ENCODE measurements at regions not wholly inside any gene's neighbourhood (a gene's known extent, or its start where the extent isn't known, plus 50 kb on each side); places are given as distances from the start of the nearest gene placed in this dataset.

GRCh38 chr13:53241891-53242348 is 213.3 kb downstream of the OLFM4 start:
- Histone ChIP-seq H3K4me1 (peaks cover 0 to 18% (median 0%) of the 10 kb centered on the region in 10 experiments; a peak in 6 of 20 replicates), H3K4me3 (no peak overlapping the region), H3K27ac (no peak overlapping the region), H3K36me3 (no peaks in the 10 kb centered on the region), H4K20me1 (no peaks in the 10 kb centered on the region), H3K9ac (no peak overlapping the region), H3K27me3 (no peaks in the 10 kb centered on the region), H3K9me3 (replicated peaks in 1 of 11) (peaks cover 0 to under 1% (median 0%) of the 10 kb centered on the region in 11 experiments; a peak in 2 of 22 replicates), H3K4me2 (no peak overlapping the region)
- no peak for TF ChIP-seq Cebpa-rat (IDR thresholded peaks at IDR 0.05)

- no peaks in the 10 kb centered on the region for H4K20me1 ChIP-seq
- peaks cover 0 to 10% (median 0%) of the 10 kb centered on the region in 10 experiments; a peak in 6 of 20 replicates for H3K4me1 ChIP-seq
- H3K27me3 ChIP-seq: no peaks in the 10 kb centered on the region
- H3K4me3 ChIP-seq: no peak overlapping the region
- H3K4me2 ChIP-seq: no peak overlapping the region
- no peak overlapping the region for H3K27ac ChIP-seq
- no peak for TF ChIP-seq Cebpa-rat (IDR thresholded peaks at IDR 0.05)
- no peak overlapping the region for H3K9ac ChIP-seq
- H3K9me3 ChIP-seq (replicated peaks in 1 of 11): peaks cover 0 to 8% (median 6%) of the 10 kb centered on the region in 11 experiments; a peak in 6 of 22 replicates
- no peaks in the 10 kb centered on the region for H3K36me3 ChIP-seq
Measured at GRCh38 chr13:53249236-53249635, 220.6 kb downstream of the OLFM4 start.

- Histone ChIP-seq H3K9me3 (replicated peaks in 1 of 11) (peaks cover 0 to 8% (median 6%) of the 10 kb centered on the region in 11 experiments; a peak in 6 of 22 replicates), H3K4me3 (no peak overlapping the region), H3K4me2 (no peak overlapping the region; a peak in 1 of 22 replicates), H3K27me3 (no peaks in the 10 kb centered on the region), H3K9ac (no peak overlapping the region), H3K36me3 (no peaks in the 10 kb centered on the region), H3K27ac (no peak overlapping the region), H3K4me1 (peaks cover 0 to 10% (median 0%) of the 10 kb centered on the region in 10 experiments; a peak in 6 of 20 replicates), H4K20me1 (no peaks in the 10 kb centered on the region)
- TF ChIP-seq Cebpa-rat (IDR thresholded peaks at IDR 0.05): no peak
Measured at GRCh38 chr13:53250272-53250875, 221.8 kb downstream of the OLFM4 start.

GRCh38 chr13:53250977-53251376 is 222.4 kb downstream of the OLFM4 start:
- H3K36me3 ChIP-seq: no peaks in the 10 kb centered on the region
- no peak overlapping the region for H3K4me3 ChIP-seq
- peak overlapping the region in 1 of 11 experiments; percentile 1; a peak in 1 of 22 replicates for H3K9ac ChIP-seq
- H3K27ac ChIP-seq: no peak overlapping the region
- TF ChIP-seq Cebpa-rat (IDR thresholded peaks at IDR 0.05): no peak
- H3K4me1 ChIP-seq: peaks cover 0 to 10% (median 0%) of the 10 kb centered on the region in 10 experiments; a peak in 6 of 20 replicates
- peaks cover 0 to 8% (median 6%) of the 10 kb centered on the region in 11 experiments; a peak in 6 of 22 replicates for H3K9me3 ChIP-seq (replicated peaks in 1 of 11)
- no peaks in the 10 kb centered on the region for H4K20me1 ChIP-seq
- H3K27me3 ChIP-seq: no peaks in the 10 kb centered on the region
- no peak overlapping the region for H3K4me2 ChIP-seq

- Histone ChIP-seq H3K4me2 (no peak overlapping the region), H3K4me1 (peaks cover 0 to 10% (median 0%) of the 10 kb centered on the region in 10 experiments; a peak in 6 of 20 replicates), H3K27ac (no peak overlapping the region), H3K9ac (no peak overlapping the region), H3K4me3 (no peak overlapping the region), H3K36me3 (no peaks in the 10 kb centered on the region), H3K9me3 (replicated peaks in 1 of 11) (no peaks in the 10 kb centered on the region), H3K27me3 (no peaks in the 10 kb centered on the region), H4K20me1 (no peaks in the 10 kb centered on the region)
- no peak for TF ChIP-seq Cebpa-rat (IDR thresholded peaks at IDR 0.05)
Measured at GRCh38 chr13:53254500-53254899, 225.9 kb downstream of the OLFM4 start.

GRCh38 chr13:53255795-53256194 is 227.2 kb downstream of the OLFM4 start:
- H3K4me1 ChIP-seq: peaks cover 0 to 10% (median 0%) of the 10 kb centered on the region in 10 experiments; a peak in 6 of 20 replicates

GRCh38 chr13:53260594-53260993 is 232.0 kb downstream of the OLFM4 start:
- H3K9me3 ChIP-seq (replicated peaks in 1 of 11): no peaks in the 10 kb centered on the region
- 0 out of 22 replicates have a peak, but pooled peaks of 1 of the 11 experiments have one; percentile 51 for TF ChIP-seq Cebpa-rat (IDR thresholded peaks at IDR 0.05)
- no peak overlapping the region for H3K4me3 ChIP-seq

More at GRCh38 chr13:53255795-53256194, 227.2 kb downstream of the OLFM4 start:
- Histone ChIP-seq H3K4me2 (no peak overlapping the region), H4K20me1 (no peaks in the 10 kb centered on the region), H3K9me3 (replicated peaks in 1 of 11) (no peaks in the 10 kb centered on the region), H3K36me3 (no peaks in the 10 kb centered on the region), H3K9ac (no peak overlapping the region), H3K4me3 (no peak overlapping the region), H3K27ac (no peak overlapping the region), H3K27me3 (no peaks in the 10 kb centered on the region)
- TF ChIP-seq Cebpa-rat (IDR thresholded peaks at IDR 0.05): no peak

GRCh38 chr13:53264751-53265385 is 236.3 kb downstream of the OLFM4 start:
- Histone ChIP-seq H3K36me3 (no peaks in the 10 kb centered on the region), H3K4me1 (peaks cover 0 to 8% (median 2%) of the 10 kb centered on the region in 10 experiments; a peak in 3 of 20 replicates), H4K20me1 (no peaks in the 10 kb centered on the region), H3K9ac (no peak overlapping the region), H3K27ac (no peak overlapping the region), H3K4me3 (no peak overlapping the region), H3K9me3 (replicated peaks in 1 of 11) (peaks cover 0 to 6% (median 0%) of the 10 kb centered on the region in 11 experiments; a peak in 1 of 22 replicates), H3K4me2 (no peak overlapping the region), H3K27me3 (no peaks in the 10 kb centered on the region)
- TF ChIP-seq Cebpa-rat (IDR thresholded peaks at IDR 0.05): no peak

More at GRCh38 chr13:53260594-53260993, 232.0 kb downstream of the OLFM4 start:
- H4K20me1 ChIP-seq: no peaks in the 10 kb centered on the region
- no peaks in the 10 kb centered on the region for H3K27me3 ChIP-seq
- 0 out of 20 replicates have a peak, but pooled peaks cover 0 to 8% (median 0%) of the 10 kb centered on the region in 10 experiments for H3K4me1 ChIP-seq
- no peak overlapping the region for H3K27ac ChIP-seq
- no peaks in the 10 kb centered on the region for H3K36me3 ChIP-seq
- H3K9ac ChIP-seq: no peak overlapping the region
- no peak overlapping the region for H3K4me2 ChIP-seq

- Histone ChIP-seq H3K4me2 (no peak overlapping the region), H3K36me3 (no peaks in the 10 kb centered on the region), H3K9ac (no peak overlapping the region), H3K27ac (no peak overlapping the region), H3K4me3 (no peak overlapping the region), H3K9me3 (replicated peaks in 1 of 11) (peaks cover 0 to 6% (median 0%) of the 10 kb centered on the region in 11 experiments; a peak in 1 of 22 replicates), H3K4me1 (peaks cover 0 to 8% (median 0%) of the 10 kb centered on the region in 10 experiments; a peak in 3 of 20 replicates), H3K27me3 (no peaks in the 10 kb centered on the region), H4K20me1 (no peaks in the 10 kb centered on the region)
- no peak for TF ChIP-seq Cebpa-rat (IDR thresholded peaks at IDR 0.05)
Measured at GRCh38 chr13:53266757-53267156, 238.1 kb downstream of the OLFM4 start.

Data from BLaER1 treated with 17β-estradiol and CSF1 and Interleukin-3, amounts not matched to agents 10 nM and 100 nM (cell line).